GM18517 (cell line): ENCODE measurements at regions not wholly inside any gene's neighbourhood (a gene's known extent, or its start where the extent isn't known, plus 50 kb on each side); places are given as distances from the start of the nearest gene placed in this dataset.

Source experiments
- ATAC-seq: cut with Tn5 transposase; IDR thresholded peaks from one replicate; pipeline ENCODE4 v1.9.1; 2021; ENCODE audit warnings: mild to moderate bottlenecking, moderate library complexity; ENCODE audit not compliant: unreplicated experiment

DNA sequence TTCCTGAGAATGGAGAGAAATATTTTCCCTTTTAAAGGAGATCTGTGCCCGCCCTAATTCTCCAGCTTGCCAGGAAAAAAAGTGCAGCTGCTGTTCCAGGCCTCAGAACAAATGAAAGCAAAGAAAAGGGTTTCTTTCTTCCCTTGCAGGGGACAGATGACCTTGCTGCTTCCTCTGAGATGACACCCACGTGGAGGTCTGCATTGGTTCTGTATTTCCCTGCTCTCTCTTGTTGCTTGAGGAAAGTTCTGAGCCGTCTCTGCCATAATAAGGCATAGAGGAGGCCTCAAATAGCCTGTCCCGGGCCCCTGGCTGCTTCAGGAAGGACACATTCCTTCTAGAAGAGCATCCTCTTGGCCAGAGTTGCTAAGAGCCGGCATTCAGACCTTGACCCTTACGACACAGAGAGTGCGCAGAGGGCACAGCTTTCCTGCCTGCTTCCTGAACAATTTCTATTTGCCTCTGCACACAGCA is 501.8 kb upstream of the SULF2 start:
- no peak for ATAC-seq

DNA sequence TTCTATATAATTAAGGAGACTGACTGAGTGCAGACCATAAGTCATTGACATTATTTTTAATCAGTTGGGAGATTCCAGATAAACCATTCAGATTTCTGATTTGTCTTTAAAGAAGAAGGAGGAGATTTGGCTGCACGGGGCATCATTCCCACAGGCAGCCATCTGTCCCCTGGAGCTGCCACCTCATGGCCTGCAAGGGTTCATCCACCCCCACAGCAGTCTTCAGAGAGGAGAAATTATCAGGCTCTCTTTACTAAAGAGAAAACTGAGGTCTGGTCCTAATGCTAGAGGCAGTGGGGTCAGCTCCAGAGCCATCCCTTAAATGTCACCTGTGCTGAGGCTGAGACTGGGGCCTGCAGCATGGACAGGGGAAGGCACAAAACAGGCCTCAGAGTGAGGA is 501.3 kb upstream of the SULF2 start:
- no peak for ATAC-seq

DNA sequence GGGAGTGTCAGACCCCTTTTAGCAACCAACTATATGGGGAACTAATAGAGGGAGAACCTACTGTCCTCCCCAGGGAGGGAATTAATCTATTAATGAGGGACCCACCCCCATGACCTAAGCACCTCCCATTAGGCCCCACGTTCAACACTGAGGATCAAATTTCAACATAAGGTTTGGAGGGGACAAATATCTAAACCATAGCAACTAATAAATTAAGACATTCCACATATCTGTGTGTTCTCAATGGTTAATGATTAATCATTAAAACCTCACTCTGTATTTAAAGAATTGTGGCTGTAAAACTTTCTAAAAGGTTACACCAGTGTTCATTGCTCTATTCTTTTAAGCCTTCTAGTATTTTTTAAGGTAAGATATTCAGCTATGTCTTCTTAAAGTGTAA is 500.4 kb upstream of the SULF2 start:
- ATAC-seq = no peak

DNA sequence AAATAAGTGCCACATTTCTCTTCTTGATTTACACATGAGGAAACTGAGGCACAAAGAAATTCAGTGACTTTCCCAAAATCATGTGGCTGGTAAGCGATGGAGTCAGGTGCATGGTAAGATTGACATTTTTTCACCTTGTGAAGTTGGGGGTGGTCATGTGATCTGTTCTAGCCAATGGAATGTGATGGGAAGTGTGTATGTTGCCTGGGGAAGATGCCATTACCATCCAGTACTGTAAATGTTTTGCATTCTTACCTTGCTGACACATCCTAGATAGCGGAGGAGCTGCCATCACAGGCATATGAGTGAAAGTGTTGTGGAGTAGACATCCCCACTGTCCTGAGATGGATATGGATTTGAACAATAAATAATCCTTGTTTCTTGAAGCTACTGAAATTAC is 499.6 kb upstream of the SULF2 start:
- no peak for ATAC-seq

DNA sequence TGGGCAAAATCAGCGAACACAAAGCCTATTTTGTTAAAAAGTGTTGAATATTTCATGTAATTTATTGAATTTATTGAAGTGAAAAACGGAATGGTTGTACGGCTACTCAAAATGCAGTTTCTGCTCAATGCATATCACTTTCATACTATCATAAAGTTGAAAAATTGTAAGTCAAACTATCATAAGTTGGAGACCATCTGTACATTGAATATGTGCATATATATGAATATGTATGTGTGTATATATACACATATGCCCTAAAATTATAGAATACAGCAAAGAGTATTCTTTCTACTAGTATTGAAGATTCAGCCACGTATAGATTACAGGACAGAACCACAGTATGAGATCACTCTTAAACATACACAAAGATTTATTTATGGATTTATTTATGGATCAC is 499.0 kb upstream of the SULF2 start:
- ATAC-seq = no peak

DNA sequence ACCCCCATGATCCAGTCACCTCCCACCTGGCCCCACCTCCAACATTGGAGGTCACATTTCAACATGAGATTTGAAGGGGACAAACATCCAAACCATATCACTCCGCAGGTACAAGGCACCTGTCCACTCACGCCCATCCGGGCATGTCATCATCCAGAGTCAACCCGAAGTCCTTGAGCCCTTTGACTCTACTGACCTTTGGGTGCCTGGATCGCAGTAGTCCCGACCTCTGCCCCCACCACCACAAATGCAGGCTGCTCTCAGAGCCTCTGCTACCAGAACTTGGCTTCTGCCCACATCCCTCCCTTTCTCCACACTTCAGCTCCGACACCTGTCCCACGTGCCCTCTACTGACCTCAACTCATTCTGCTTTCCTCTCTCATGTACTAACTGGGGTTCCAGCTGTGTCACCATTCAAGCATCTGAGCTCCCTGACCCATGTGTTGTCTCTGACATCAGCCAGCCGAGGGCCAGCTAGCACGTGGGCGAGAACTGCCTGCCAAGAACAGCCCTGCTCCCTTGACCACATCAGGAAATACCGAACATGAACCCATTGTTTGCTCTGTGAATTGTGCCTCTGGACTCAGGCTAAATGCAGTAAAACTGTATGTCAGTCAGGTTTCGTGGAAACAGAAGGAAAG is 498.3 kb upstream of the SULF2 start:
- ATAC-seq = no peak

DNA sequence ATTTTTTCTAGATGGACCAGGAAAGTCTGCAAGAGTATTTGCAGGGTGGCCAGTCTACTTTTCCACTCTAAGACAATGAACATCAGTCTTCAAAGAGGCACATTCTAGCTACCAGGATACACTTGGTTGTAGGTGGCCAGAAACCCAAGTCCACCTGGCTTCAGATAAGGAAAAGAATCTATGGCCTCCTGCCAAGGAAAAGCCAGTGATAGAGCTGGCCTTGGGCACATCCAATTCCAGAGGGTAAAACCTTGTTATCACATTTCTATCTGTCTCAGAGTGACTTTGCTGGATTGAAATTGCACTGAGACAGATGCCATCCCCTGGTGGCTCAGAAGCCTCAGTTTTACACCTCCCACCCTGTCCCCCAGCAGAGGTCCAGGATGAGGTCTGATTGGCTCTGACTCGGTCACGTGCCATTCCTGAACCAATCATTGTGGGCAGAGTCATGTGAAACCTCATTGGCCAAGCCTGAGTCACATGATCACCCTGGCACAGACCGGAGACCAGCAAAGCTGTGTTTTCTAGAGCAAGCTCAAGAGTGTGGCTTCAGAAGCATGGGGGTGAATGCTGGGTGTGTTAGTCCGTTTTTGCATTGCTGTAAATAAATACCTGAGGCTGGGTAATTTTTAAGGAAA is 497.4 kb upstream of the SULF2 start:
- no peak for ATAC-seq

DNA sequence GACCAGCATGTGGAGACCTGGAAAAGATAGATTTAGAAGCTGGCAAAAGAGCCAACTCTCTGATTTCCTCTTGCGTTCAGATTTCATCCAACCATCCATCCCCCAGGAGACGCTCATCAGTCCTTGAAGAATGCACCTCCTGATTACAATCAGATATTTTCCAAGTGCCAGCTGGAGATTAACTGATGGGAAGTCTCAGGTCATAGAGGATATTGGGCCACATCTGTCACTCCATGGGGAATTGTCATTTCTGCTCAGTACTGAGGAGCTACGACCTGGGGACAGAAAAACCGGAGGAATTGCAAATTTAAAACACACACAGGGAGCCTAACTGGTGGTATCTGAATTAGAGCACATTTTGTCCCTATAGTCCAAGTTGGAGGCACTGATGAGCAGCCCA is 496.2 kb upstream of the SULF2 start:
- ATAC-seq = no peak

DNA sequence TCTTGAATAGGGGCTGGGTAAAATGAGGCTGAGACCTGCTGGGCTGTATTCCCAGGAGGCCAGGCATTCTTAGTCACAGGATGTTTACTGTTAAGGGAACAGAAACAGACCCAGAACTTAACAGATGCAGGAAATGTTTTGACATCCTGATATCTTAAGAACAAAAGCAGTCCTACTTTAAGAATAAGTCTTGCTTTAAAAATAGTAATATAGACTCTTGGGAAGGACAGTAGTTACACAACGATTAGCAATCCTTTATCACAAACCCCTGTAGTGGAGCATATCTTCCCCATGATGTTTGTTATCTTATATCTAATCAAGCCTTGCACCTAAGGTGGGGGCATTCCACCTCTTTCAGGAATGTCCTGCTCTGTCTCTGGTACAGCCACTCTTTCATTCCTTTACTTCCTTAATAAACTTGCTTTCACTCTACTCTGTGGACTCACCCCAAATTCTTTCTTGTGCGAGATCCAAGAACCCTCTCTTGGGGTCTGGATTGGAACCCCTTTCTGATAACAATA is 493.7 kb upstream of the SULF2 start:
- no peak for ATAC-seq

DNA sequence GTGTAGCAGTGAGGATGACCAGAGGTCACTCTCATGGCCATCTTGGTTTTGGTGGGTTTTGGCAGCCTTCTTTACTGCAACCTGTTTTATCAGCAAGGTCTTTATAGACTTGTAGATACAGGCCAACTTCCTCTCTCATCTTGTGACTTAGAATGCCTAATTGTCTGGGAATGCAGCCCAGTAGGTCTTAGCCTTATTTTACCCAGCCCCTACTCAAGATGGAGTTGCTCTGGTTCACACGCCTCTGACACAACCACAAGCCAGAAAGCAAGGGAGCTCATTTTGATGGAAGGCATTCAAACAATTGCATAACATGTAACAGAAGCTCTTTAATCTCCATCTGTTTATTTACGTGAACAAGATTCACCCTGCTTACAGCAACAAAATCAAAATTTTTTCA is 492.0 kb upstream of the SULF2 start:
- no peak for ATAC-seq

DNA sequence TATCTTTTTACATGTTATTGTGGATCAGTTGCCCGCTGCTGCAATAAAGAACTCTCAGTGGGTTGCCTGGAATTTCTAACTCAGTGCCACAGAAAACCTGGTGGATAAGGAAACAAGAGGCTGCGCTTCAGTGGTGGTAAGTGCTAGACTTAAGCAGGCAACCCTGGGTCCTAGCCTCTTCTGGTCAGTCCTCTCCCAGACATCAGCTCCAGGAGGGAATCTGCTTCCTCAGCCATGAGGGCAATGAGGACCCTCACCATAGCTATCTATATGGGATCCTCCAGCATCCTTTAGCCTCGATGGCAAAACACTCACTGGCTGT is 490.7 kb upstream of the SULF2 start:
- no peak for ATAC-seq

DNA sequence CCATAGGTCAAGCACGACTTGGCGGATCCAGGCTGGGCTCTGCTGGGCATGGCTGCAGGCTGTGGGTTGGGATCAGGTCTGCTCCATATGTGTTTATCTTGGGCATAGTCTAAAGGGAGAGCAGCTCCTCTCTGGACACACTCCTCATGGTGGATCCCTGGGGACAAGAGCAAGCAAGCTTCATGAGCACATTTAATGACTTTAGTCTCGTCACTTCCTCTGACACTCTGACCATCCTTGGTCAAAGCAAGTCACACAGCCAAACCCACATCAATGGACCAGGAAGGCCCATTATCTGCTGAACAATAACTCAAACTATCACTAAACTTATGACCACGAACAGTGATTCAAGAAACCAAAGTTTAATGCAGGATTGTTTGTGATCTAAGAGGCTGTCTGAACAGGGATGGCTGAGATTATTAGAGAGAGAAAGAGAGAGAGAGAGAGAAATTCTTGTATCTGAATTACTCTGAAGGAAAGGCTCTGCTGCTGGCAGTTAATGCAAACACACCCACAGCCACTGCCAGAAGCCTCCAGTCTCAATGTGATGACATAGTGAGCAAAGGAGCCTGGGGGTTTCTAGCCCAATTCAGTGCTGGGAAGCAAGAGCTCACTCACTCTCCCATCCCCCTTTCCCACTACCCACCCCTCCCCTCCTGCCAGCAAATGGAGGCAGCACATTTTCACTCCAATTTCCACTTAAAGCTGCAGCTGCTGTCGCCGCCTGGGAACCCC is 490.2 kb upstream of the SULF2 start:
- ATAC-seq = no peak

DNA sequence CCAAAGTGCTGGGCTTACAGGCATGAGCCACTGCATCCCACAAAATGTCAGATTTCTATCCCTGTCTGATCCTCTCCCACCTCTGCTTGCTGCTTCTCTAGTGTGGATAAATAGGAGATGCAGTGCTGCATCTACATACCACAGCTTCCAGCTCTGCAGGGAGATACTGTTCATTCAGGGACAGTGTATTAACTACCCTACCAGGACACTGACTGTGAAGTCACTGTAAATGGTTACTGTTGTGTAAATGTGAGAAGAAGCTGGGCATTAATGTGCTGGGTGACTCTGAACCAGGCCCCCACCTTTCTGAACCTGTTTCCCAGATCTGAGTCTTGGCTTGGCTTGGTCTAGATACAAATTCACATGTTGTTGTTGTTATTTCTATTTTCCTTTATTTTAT is 488.6 kb upstream of the SULF2 start:
- no peak for ATAC-seq

DNA sequence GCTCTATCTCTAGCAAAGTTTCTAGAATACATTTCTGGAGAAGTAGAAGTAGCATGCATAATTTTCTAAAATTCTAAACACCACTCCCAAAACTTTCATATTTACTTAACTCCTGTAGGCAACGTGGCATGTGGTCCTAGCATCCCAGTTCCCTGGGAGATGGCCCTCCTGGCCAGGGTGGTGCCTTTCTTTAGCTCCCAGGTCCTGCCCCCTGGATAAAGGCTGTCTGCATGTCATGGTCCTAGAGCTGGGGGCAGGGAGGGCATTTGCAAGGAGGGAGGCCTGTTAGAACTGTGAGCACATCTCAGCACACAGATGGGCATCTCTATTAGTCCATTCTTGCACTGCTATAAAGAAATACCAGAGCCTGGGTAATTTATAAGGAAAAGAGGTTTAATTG is 485.6 kb upstream of the SULF2 start:
- ATAC-seq = no peak

DNA sequence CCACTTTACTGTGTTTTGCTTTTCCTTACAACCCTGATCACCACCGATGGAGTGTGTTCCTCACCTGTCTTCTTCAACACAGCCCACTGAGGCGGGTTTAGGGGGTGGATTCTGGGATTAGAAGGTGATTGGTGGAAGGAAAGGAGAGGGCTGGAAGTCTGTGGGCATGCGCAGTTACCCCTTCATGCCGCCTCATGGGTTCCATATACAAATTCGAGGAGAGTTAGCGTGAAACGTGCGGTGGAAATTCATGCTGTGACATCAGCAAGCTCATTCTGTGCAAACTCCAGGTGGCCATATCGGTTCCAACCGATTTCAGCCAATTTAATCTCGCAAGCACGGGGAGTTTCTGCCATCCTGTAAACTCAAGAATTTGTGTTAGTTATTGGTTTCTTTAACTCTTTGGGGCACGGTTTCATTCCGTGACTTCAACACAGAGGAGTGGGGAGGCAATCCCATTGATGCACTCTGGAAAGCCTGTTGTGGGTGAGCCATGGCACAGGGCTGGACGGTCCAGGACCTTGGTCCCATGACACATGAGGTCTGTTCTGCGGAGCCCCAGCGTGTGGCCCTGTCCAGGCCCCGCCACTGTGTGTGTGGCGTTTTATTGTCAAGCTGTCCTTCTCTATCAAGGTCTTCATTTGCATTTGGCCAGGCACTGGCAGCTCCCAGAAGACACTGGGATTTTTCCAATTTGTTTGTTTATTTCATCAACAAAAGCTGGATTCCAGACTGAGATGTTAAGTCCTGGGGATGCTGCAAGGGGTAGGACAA is 482.8 kb upstream of the SULF2 start:
- no peak for ATAC-seq

DNA sequence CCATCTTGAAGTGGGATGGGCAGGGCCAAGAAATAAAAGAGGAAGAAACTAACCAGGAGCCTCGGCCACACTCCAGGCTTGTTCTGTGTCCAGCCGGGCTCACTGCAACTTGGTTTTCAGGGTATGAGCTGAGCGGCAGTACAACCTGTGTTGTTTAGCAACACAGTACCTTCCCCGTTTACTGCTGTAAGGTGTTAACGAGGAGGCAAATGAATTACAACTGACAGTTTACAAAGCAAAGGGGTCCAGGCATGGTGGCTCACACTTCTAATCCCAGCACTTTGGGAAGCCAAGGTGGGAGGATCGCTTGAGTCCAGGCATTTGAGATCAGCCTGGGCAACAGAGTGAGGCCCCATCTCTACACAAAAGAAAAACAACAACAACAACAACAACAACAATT is 481.3 kb upstream of the SULF2 start:
- no peak for ATAC-seq

DNA sequence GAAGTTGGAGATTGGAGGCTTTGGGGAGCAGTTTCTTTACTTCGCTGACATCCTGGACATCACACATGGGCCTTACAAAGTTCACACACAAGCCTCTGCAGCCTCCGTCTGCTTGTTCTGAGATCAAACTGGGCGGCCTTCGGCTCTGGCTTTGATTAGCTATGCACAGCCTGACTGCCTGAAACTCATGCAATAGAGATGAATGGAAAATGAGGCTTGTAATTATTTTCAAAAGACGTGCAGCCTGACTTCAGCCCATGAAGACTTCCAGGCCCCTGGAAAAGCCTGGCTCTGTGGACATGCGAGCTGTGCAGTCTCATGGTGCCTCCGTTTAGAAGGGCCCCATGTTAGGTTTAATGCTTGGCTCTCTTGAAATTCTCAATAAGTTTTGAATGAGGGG is 480.5 kb upstream of the SULF2 start:
- ATAC-seq = no peak

DNA sequence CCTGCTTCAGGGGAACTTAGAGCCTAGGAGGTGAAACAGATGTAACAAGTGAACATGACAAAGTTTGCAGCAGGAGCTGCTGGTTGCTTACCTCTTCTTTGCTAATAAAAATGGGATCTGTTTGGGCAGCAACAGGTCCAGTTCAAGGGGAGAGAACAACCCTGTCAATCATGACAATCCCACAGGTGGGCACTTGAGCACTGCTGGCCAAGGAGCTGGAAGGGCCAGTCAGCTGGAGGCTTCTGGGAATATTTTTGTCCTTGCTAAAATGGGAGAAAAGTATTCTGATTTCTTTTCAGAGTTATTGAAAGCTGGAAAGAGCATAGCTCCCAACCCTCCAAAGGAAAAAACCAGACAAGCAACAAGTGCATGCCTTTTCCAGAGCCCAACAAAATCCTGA is 477.7 kb upstream of the SULF2 start:
- ATAC-seq = no peak

DNA sequence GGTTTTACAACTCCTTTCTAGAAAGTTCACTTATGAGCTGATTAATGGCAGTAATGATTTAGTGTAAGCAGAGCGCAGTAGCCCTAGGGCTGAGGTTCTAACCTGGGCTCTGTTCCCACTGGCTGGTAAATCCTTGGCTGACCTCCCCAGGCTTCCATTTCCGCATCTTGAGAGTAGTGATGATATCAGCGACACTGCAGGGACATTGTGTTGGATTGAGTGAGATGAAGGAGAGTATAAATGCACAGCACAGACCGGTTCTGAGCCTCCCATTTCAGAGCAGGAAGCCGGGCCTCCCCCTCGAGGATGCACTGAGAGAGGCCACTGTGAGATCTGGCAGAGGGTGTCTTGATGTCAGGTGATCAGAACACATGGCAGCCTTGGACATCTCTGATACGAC is 477.2 kb upstream of the SULF2 start:
- ATAC-seq = no peak

DNA sequence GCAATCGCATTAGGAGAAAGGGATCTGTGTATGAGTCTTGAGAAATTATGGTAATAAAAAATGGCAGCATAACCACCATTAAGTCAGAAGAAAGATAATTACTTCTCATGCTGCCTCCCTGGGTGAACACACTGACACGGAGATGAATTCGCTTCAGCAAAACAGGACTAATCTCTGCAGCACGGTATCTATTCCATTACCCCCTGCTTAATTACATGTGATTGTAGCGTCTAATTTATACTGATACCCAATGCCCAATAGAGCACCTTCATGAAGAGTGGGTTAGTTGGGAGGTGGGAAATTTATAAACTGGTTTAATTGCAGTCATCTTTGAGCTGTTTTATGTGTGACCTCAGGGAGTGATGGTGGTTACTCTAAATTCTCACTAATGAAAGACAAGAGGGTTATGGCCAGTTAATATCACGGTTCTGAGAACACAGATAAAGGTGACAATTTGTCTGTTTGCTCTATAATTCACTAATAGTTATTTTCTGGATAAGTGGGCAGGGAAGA is 476.2 kb upstream of the SULF2 start:
- no peak for ATAC-seq

DNA sequence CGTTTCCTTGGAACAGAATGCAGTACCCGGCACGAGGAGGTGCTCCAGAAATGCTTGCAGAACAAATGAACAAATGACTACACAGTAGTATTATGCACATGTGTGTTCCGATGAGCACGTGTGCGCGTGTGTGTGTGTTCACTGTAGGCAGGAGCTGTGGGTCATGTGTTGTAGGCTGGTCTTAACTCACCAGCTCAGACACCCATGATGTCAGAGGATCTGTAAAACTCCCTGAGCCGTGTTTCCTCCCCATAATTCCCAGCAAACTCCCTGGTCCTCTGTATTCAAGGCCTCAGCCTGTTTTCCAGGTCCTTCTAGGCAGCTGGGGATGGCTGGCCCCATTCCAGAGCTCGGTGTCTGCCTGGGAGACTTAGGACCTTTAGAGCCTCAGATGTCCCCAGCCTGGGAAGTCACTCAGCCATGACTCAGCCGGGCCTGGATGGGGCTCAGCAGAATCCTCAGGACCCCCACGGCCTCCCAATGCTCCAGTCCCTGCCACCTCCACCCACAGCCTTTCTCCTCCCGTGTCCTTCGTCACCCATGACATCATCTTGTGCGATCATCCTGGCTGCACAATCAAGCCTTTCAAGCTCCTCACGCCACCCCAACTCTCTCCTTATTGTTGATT is 475.0 kb upstream of the SULF2 start:
- no peak for ATAC-seq
